ENCODE measurements at regions not wholly inside any gene's neighbourhood (a gene's known extent, or its start where the extent isn't known, plus 50 kb on each side); places are given as distances from the start of the nearest gene placed in this dataset.

DNA sequence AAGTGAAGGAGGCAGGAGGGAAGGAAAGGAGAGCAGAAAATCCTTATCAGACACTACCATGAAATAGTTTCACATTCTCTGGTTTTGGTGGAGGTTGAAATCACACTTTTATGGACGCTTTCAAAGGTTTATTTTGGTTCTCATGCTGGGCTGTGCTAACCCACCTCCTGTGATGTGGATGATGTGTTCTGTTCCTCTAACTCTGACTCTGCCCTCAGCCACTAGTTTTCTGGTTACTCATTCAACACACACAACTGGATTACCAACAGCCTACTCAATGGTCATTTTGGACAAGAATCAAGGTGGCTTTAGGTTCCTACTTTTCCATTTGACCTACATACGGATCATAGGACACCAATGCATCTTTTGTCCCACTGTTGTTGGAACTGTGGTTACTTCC is 522.1 kb upstream of the BTBD3 start:
- no peak for DNase-seq (ENCODE audit: low spot score)

DNA sequence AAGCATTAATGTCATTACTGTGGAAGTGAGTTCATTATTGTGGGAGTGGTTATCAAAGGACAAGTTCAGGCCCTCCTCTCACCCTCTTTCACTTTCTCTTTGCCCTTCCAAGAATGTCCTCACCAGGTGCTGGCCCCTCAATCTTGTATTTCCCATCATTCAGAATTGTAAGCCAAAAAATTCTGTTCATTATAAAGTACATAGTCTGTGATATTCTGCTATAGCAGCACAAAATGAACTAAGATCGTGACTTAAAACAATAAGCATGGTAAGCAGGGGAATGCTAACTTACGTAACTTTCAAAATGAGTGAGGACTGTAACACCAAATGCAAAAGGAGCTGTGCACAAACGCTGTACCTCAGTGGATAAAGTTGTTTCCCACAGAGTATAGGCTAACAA is 515.7 kb upstream of the BTBD3 start:
- no peak for DNase-seq (ENCODE audit: low spot score)

DNA sequence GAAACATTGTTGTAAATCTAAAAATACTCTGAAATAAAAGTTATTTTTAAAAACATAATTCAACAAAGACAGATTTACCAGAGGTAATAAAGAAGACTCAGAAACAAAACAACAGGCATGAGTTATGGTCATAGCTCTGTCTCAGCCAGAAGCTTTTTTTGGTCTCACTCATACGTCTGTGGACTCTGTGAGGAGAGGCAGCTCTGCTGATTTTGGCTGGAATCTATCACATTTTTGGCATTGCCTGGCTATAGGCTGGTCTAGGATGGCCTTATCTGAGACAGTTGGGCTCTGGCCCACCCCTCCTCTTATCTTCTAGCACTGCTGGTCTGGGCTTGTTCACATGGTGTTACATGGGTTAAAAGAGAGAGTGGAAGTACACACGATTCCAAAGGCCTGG is 514.0 kb upstream of the BTBD3 start:
- DNase-seq (ENCODE audit: low spot score) = no peak

DNA sequence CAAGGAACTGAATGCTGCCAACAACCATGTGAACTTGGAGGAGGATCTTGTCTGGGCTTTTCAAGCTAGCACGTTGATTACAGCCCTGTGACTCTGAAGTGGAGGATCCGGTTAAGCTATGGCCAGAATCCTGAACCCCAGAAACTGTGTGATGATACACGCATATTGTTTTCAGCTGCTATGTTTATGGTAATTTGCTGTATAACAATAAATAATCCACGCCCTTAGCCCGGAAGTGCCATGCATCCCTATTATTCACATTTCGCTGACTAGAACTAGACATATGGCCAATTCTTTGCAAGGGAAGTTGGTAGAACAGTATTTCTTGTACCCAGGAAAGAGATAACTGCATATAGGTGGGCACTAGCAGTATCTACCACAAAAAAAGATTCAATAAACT is 510.8 kb upstream of the BTBD3 start:
- no peak for DNase-seq (ENCODE audit: low spot score)

DNA sequence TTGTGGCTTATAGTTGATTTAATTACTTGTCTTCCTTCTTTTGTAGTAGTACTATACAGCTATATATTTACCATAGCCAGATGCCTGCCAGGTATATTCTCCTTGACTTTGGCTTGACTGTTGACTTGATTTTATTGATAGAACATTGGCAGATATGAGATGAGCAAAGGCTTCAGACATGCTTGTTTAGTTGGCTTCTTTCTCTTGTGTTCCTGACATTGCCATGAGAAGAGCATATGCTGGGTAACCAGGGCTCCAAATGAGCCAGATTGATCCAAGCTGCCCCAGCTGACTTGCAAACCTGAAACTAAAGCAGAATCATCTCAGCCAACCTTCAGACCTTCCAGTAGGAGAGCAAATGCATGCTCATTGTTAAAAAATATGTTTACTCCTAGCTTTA is 508.1 kb upstream of the BTBD3 start:
- DNase-seq (ENCODE audit: low spot score) = no peak

DNA sequence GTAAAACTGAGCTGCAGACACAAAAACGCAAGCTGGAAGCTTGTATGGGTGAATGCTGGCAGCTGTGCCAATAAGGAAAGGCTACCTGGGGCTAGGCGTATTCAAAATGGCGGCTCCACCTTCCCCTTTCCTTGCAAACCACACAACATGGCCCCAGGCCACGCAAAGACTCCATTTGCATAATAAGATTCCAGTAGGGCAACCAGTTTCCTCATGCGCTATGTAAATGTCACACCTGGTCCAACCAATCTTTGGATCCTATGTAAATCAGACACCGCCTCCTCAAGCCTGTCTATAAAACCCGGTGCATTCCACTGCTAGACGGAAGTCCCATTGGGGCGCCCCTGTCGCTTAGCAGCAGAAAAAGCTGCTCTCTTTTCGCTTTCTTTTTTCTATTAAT is 505.9 kb upstream of the BTBD3 start:
- DNase-seq (ENCODE audit: low spot score) = no peak

DNA sequence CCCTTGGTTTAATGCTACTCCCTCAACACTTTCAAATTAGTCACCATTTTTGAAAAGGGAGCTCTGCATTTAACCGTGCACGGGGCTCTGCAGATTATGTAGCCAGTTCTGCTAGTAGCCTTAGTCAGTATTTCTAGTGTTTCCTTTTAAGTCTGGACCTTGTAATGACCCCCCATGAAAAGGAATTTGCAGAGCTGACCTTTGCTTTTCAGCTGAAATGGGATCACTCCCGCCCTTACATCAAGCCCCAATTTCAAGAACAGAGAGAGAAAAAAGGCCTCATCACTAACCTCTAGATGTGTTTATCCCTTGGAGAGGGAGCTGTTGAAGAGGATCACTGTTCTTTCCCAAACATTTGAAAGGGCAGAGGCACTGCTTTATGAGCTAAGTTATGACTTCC is 490.7 kb upstream of the BTBD3 start:
- DNase-seq (ENCODE audit: low spot score) = no peak

DNA sequence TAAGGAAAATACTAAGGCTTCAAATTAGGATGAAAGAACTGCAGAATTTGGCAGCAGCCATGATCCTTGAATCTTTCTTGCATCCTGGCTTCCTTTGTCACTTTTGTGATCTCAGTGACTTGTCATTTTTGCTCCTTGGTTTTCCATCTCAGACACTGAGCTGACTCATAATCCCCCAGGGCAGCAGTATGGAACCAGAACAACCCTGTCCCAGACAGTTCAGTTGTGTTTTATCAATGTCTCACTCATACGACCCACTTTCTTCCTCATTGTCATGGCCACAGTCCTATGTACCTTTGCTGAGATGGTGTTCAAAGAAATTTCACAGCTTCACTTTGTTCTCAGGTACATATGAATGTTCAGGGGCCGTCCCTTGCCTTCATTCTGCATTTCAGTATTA is 488.5 kb upstream of the BTBD3 start:
- DNase-seq (ENCODE audit: low spot score) = no peak

DNA sequence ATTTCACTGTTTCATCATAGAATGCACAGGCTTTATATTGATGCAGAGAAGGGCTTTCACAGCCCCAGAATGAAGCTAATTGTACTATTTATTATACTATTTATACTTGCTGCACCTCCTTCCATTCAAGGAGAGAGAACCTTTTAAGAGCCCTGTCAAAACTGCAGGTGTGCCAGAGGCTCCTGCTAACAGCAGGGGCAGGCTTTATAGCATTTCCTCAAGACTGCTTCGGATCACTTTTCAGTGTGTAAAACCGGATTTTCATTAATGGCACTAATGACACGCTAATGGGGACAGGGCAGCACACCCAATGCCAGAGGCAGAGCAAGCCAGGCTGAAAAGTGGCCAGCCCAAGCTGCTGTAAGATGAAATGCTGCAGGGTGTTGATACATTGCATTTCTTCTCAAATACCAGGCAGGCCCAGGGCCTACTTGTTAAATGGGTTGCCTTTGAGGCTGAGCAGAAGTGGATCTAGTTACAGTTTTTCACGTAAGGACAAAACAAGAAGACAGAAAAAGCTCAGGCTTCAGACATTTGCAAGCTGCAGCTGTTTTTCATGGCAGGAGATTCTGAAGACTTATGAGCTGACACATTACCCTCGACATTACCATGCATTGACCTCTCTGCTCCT is 487.7 kb upstream of the BTBD3 start:
- no peak for DNase-seq (ENCODE audit: low spot score)

DNA sequence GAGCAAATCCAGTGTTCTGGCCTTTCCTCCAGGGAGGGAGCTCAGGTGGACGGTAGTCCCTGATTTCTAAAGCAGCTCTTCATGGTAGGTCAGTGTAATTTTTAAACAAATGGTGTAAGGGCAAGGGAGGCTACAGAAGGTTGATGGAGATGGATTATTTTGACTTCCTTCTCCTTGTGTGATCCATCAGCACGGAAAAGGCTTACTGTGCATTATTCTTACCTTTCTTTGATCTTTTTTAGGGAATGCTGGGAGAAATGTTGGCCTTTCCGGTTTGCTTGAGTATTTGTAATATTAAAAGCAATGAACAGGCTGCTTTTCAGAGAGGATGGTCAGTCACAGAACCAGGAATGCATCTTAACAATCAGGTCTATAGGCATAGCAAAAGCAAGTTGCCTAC is 487.0 kb upstream of the BTBD3 start:
- no peak for DNase-seq (ENCODE audit: low spot score)

DNA sequence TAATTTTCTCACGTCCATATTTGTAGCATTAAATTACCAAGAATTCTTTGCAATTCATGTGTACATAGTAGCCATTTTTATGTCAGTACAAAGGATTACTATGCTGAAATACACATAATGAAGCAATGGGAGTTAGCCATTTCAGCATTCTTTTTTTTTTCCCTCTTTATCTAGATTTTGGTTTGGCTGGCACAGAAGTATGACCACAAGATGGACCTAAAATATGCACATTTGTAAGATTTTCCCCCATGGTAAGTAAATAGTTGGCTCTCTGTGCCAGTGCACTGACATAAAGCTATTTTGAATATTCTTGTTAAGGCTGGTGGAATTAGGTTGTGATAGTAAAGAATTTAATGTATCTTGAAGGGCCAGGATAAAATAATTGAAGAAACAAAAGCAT is 486.1 kb upstream of the BTBD3 start:
- no peak for DNase-seq (ENCODE audit: low spot score)

DNA sequence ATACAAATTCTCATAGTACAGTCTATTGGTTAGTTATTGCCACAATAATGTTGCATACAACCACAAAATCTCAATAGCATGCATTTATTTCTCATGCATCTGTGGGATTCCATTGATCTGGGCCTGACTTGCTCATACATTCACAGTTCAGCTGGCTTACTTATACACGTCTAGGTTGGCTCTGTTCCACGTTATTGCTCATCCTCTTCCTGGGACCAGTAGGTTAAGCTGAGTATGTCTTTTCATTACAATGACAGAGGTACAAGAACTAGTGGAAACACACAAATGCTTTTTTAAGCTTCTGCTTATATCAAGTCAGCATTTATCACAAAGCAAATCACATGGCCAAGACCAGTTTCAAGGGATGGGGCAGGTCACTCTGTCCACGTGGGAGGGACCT is 485.3 kb upstream of the BTBD3 start:
- DNase-seq (ENCODE audit: low spot score) = peak; percentile 71

DNA sequence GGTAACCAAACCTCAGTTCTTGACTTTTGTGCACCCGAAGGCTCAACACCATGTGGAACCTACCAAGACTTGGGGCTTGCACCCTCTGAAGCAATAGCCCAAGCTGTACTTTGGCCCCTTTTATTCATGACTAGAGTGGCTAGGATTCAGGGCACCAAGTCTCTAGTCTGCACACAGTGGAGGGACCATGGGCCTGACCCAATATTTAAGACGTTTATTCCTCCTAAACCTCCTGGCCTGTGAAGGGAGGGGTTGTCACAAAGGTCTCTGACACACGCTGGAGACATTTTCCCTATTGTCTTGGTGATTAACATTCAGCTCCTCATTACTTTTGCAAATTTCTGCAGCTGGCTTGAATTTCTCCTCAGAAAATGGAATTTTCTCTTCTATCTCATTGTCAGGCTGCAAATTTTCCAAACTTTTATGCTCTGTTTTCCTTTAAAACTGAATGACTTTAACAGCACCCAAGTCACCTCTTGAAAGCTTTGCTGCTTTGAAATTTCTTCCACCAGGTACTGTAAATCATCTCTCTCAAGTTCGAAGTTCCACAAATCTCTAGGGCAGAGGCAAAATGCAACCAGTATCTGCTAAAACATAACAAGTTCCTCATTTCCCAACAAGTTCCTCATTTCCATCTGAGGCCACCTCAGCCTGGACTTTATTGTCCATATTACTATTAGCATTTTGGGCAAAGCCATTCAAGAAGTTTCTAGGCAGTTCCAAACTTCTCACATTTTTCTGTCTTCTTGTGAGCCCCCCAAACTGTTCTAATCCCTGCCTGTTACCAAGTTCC is 481.4 kb upstream of the BTBD3 start:
- DNase-seq (ENCODE audit: low spot score) = no peak

DNA sequence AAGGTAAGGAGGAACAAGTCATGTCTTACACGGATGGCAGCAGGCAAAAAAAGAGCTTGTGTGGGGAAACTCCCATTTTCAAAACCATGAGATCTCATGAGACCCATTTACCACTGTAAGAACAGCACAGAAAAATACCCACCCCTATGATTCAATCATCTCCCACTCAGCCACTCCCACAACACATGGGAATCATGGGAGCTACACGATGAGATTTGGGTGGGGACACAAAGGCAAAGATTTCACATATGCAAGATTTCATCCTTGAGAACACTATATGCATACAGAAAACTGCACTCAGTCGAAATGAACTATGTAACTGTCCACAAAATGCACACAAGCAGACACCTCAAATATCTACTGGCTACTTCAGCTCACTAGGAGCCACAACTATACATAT is 480.6 kb upstream of the BTBD3 start:
- no peak for DNase-seq (ENCODE audit: low spot score)

DNA sequence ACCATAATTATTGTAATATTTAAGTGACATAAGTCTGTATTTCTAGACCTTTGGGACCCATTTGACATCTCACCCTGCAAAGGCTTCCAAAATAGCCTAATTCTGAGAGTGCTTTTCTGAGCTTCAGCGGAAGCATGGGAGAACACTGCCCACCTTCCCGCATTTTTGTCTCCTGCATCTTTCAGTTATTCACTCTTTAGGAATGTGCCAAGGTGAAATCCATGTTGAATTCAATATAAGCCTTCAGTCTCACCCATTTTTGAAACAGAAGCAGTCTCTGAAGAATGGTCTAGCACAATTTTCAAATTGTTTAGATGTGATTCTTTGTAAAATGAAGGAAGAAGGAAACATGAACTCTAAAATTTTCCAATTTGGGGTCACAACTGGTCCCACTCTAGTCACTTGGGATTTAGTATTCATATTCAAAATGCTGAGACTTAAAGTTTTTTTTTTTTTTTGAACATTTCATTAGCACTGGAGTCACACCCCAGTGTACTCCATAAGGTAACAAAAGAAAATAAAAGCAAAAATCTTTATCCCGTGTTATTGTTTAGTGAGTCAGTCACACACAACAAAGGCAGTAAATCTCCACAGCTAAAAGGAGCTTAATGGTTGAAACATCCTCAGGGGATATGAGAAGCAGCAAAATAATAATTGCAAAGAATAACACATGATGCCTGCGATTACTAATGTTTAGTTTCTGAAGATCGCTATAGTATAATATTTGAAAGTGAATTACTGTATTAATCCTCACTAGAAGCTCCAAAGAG is 479.9 kb upstream of the BTBD3 start:
- DNase-seq (ENCODE audit: low spot score) = no peak

DNA sequence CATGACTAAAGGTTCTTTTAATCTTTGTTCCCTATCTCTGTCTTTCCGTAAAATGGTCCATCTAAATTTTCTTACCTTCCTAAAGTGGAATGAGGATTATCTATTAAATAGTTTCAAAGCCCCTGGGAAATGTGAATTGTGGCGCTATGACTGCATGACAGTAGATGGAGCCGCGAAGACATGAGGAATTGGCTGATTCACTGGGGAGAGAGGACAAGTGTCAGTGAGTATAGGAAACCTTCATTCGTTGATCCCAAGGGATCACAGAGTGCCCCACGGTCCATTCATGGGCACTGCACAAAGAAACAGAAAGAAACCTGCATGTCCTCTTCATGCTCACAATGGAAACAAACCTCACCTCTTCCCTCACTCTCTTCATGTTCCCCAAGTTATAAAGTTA is 479.3 kb upstream of the BTBD3 start:
- DNase-seq (ENCODE audit: low spot score) = no peak

DNA sequence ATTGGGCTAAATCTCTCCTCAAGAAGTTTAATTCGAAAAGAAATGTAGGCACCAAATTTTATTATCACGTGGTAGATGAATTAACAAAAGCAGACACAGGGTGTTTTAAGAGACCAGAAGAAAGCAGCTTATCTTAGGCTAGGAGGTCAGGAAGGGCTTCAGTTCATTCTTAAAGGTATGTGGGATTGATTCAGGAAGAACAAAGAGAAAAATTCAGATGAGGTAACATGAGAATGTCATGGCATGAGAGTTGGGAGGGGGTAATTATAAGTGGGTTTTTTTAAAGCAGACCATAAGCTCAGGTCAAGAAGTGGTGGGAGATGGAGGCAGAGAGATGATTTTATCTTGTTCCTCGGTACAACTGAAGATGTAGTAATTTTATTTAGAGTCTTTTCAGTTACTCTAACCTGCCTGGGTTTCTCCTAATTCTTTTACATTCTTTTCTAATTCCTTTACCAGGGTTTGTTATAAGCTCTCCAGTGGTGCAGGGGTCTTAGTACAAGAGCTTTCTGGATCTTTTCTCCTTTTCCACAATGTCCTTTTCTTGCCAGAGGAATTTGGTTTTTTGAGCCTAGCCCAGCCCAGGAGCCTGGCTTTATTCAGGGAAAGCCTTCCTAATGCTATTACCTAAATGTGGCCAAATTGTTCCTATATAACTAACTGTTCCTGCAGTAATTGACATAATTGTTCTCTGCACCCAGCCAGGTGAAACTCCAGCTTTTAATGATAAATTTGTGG is 474.1 kb upstream of the BTBD3 start:
- no peak for DNase-seq (ENCODE audit: low spot score)

DNA sequence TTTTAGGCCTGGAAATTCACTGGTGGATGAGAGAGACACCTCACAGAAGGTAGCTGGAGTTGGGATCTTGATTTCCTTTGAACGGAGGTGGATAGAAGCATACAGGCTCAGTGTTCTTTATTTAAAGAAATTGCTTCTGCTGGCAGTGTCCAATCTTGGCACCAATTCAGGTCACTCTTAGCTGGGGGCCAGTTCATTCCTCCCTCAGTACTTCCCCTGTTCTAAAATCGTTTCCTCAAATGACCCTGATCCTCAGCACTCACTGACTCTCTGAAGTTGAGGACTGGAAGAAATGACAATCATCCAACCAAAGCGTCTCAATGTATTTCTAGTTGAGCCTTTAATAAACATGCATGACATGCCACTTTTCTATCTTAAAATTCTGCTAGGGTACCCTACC is 472.5 kb upstream of the BTBD3 start:
- no peak for DNase-seq (ENCODE audit: low spot score)

DNA sequence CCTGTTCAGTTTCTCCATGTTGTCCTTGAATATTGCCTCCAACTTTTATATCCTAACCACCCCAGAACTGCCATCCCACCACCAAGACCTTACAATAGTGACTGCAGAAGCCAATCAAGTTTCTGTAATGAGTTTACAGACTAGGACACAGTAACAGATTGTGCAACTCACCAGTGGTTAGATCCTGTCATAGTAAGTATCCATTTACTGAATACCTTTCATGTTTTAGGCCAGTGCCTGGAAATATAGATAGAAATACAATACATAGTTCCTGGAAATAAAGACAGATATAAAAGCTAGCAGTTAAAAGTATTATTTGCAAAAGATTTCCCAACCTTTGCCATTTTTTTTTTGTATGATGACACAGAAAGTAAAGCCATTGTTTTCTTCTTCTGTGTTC is 471.8 kb upstream of the BTBD3 start:
- DNase-seq (ENCODE audit: low spot score) = no peak

DNA sequence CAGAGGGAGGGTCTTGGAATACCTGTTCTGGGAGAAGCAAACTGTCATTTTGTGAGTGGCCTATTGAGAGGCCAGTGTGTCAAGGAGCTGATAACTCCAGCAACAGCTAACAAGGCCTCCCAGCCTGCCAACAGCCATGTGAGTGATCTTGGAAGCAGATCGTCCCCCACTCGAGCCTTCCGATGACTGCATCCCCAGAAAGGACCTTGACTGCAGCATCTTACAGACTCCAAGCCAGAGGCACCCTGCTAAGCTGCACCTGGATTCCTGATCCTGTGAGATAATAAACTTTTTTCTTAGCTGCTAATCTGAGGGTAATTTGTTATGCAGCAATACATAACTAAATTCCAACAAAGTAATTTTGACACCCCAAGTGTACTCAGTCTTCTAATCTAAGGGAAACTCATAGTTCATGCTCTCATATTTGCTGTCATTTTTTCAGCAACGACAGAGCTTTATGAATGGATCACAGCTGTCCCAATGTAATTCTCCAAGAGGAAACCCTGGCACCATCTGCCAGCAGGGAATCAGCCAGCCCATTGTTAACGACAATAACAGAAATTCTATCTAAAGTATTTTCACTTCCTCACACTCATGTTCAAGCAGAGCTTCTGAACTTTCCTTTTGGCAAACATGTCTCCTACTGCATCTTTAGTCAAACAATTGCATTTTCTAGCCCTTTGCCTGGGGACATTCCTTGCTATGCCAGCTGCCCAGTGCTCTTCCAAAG is 470.2 kb upstream of the BTBD3 start:
- no peak for DNase-seq (ENCODE audit: low spot score)

DNA sequence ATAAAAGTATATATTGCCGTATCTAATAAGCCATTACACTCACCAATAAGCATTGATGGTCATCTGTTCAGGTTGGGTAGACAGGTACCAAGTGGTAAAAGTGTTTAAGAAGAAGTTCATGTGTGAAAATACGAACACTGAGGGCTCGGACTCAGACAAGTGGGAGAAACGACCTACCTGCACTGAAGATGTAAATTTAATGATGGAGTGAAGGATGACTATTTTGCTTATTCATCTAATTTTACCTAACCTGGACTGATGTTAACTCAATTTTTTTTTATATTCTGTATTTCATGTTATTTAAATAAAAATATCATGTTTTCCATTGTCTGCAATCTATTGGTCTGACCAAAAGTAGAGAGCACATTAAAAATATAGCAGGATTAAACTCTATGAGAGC is 469.1 kb upstream of the BTBD3 start:
- no peak for DNase-seq (ENCODE audit: low spot score)

DNA sequence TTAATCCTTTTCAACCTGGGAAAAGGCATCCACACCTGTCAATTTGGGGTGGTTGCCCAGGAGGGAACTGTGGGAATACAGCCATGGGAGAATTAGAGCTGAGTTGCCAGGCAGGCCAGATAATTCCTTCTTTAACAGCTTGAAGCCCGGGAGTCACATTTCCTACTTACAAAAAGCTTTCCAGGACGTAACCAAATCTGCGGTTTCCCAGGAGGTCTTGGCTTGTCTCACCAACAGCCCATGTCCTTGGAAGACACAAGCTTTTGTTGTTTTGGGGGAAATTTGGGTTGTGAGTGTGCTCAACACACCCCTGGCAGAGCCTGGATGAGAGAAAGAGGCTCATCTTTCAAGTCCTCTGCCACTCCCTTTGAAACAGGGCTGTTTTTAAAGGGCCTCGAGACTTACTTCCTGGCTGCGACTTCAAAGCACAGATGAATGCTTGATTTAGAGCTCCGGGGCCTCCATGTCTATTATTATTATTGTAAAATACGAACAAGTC is 465.9 kb upstream of the BTBD3 start:
- no peak for DNase-seq (ENCODE audit: low spot score)
